Left kidney (tissue), 1 donor: ENCODE measurements at regions not wholly inside any gene's neighbourhood (a gene's known extent, or its start where the extent isn't known, plus 50 kb on each side); places are given as distances from the start of the nearest gene placed in this dataset.

Source experiments
- DNase-seq: peaks from one replicate; pipeline ENCODE4 v3.0.0-alpha.2; 2013

DNA sequence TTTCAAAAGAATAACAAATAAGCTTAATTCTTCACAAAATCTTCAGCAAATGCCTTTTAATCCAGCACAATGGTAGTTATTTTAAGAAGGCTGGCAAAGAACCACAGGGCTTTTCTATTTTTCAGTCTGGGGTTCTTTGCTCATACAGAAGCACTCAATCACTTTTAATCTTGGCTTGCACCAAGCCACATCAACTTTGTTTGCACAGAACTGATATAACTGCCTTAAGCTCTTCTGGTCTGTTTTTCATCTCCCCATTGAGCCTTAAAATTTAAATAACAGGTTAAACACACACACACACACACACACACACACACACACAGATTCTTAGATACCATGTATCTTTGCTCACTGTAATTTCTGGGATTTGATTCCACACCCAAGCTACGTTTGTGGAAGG lies 377.0 kb downstream of the GATA3 start:
- no peak for DNase-seq

DNA sequence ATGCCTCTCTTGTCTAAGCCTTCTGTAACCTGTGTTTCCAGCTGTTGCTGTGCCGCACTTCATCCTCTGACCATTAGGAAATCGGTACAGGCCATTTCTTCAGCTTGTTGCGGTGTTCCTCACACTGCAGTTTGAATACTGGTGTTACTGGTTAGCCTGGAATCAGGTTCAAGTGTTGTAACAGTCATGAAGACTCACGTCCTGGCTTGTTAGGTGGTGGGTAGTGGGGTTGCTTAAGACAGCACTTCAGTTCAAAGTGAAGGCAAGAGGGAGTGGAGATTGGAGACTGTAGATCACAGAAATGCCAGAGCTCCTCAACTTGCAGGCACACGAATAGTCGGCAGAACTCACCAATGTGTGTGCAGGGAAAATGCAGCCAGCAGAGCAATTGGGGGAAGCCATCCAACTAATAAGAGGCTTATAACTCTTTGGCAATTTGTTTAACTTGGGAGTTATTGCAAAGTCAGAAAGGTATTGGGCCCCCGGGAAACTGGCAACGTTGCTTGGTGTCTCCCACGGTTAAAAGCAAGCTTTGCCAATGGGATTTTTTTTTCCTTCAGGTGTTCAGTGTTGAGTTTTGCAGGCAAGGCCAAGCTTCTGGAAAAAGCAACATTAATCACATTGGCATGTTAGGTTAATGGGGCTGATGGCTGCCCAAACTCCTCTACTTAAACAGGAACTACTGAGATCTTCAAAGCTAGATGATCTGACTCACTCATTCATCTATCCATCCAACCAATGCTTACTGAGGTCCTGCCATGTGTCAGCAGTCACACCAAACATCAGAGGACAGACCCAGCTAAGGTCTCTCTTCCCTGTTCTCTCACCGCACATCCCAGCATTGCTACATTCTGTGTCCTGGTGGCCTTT lies 380.9 kb downstream of the GATA3 start:
- no peak for DNase-seq

DNA sequence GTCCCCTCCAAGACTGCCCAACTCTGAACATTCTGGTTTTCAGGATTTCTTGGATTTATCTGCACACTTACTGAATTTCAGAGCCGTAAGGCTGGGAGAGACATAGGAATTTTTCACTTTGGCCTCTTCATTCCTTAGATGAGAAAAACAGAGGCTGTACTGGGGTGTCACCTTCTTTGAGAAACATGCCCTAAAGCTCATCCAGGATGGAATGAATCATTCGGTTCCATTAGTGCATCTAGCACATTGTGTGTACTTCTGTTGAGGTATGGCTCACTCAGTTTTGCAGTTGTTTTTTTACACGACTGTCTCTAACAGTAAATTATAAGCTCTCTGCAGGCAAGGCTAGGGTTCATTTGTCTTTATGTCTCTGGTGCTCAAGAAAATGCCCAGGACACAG lies 383.4 kb downstream of the GATA3 start:
- no peak for DNase-seq

DNA sequence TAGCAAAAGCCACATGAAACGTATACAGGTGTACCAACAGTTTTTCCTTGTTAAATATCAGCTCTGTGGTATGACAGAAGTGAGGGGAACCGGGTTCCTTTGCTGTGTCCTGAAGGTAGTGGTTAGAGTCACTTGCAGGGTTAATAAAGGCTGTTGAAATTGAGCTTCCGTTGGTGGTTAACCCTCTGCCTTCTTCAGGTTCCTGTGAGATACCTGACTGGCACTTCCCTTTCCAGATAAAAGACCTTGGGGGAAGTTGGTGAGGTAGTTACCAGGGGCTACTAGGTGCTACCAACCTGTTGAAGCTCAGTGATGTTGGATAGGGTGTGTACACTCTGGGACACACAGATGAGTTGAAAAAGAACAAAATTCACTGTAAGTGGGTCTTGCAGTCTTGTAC lies 384.1 kb downstream of the GATA3 start:
- DNase-seq: no peak

DNA sequence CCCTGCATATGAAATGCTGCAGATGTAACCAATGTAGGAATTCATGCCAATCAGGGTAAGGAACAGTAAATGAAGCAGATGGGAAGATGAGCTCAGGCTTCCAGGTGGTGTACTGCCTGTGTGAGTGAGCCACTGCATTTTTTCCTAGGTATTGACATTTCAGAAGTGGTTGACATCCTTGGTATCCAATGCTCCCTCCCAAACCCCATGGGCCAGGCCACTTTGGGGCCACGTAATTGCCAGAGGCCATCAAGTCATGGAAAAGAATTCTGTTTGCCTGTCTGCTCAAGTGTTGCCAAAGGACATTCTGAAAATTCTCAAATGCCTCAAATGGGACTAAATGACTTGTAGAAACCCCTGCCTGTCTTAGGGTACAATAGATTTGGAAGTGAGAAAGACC lies 384.6 kb downstream of the GATA3 start:
- no peak for DNase-seq

DNA sequence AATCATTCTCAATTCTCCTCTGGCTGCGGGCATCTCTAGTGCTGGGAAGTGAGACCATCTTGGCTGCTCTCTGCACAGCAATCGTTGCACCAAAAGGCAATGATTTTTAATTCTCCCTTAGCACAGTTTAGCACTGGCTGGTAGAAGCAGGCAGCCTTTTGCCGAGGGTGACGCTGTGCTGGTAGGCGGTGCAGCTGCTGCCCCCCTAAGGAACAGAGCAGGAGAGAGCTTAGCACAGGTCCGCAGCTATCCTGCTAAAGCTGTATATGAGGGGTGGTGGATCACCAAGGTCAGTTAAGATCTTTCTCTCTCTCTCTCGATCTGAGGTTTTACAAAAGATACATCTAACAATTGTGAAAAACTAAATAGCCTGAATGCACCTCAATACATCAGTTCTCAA lies 390.1 kb downstream of the GATA3 start:
- DNase-seq: no peak

DNA sequence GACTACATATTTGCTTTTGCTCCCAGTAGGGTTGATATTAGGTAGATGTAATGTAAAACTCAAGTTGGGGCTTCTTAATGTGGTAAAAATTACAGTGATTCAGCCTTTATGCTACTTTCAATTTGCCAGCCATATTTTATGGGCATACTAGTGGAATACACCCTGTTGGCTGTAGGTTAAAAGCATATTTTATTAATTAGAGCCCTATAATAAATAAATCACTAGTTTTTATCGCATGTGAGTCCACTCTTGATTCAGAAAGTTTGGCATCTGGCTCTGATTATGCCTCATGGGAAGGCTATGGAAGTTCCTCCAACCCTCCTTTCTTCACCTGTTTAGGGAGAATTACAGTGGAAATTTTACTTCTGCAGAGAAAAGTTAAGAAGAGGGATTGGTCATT lies 390.9 kb downstream of the GATA3 start:
- DNase-seq: no peak

DNA sequence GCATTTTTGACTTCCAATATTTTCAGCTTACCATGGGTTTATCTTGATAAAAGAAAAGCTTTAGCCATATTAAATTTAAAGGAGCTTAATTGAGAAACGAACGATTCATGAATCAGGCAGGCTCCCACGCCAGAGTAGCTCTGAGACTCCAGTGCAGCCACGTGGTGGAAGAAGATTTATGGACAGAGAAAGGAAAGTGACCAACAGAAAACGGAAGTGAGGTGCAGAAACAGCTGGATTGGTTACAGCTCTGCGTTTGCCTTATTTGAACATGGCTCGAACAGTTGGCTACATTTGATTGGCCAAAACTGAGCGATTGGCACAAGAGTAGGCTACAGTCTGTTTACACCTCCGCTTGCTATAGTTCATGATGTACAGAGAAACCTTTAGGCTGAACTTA lies 395.4 kb downstream of the GATA3 start:
- no peak for DNase-seq

DNA sequence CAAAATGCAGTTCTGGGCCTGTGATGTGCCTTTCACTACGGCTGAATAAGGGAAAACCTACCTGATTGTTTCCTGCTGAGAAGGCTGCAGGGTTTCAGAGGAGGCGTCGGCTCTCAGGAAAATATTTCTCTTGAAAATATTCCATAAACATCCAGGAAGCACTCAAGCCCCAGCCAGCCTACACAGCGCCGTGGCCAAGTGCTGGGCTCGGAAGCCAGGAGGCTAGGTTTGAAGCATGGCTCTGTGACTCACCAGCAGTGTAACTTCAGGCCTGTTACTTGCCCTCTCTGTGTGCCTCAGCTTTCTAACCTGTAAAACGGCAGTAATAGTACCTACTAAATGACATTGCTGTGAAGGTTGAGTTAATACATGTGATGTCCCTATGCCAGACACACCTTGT lies 399.1 kb downstream of the GATA3 start:
- DNase-seq: no peak

DNA sequence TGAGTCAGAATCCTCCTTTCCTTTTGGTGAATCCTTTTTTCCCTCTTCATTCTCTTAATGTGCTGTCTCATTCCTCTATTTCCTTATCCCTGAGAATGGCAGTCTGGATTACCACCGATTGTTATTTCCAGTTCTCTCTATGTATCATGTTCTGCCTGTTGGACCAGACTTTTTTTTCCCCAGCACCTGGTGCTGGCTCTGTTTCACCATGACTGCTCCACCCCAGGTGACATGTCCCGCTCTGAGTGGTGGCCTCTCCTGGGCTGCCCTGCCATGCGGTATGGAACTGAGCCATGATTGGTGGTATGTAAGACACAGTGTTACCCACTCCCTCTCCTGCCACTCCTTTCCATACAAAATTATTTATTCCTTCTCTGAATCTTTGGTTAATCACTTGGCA lies 399.9 kb downstream of the GATA3 start:
- no peak for DNase-seq

DNA sequence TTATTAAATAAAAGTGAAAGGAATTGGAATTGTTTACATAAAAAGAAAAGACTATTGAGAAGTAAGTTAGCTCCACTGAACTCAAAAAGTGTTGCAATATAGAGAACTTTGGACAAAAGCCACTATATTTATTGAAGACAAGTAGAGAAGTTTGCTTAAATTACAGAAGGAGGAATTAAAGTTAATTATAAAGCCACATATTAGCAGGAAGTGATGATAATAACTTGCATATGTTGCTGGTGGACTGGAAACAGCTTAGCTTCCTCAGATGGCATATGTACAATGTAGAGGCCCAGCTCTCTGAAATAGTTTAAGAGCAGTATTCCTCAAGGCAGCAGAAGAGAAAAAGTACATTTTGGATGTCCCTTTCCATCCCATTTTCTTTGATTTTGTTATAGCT lies 400.7 kb downstream of the GATA3 start:
- DNase-seq: no peak

DNA sequence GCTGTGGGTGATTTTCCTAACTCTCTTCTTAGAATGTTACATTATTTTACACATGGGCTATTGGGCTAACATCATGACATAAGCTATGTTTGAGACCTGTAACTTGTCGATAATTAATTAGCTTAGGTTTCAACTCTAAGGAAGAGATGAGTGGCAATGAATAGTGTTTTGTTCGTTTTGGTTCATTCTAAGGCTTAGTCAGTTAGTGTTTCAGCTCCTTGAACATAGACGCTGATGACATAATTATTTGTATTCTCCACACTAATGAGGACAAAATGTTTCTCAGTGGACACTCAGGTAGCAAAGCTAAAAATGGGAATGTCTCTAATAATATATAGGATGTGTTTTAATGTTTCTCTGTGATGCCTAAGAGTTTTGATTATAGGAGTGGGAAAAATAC lies 401.9 kb downstream of the GATA3 start:
- no peak for DNase-seq

DNA sequence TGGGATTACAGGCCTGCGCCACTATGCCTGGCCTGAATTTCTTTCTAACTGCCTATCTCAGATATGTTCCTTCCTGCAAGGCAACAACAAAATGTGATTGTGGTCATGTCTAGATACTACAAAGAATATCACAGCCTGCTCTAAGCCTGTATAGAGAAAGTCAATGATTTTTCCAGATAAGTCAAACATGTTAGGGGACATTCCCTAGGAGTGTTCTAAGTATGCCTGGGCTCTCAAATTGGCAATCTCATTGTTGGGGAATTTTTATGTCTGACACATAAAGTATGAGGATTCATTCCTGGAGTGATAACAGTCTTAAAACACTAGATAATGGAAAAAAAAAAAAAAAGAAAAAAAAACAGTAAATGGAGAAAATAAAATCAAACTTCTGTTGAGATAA lies 406.1 kb downstream of the GATA3 start:
- no peak for DNase-seq

DNA sequence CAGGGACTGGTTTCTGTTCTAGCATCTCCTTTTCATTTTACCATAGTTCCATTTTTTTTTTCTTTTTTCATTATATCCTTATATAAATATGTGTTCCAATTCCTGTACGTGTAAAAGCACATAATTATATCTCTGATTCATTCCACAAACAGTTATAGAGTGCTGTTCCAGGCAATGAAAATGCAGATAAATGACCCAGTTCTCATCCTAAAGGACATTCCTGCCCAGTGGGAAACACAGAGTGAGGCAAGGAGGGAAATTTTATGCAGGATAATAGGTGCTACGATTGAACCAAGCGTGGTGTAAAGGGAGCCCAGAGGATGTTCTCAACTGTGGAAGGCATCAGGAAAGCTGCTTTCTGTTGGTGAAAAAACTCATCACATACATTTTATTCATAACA lies 408.1 kb downstream of the GATA3 start:
- DNase-seq: no peak

DNA sequence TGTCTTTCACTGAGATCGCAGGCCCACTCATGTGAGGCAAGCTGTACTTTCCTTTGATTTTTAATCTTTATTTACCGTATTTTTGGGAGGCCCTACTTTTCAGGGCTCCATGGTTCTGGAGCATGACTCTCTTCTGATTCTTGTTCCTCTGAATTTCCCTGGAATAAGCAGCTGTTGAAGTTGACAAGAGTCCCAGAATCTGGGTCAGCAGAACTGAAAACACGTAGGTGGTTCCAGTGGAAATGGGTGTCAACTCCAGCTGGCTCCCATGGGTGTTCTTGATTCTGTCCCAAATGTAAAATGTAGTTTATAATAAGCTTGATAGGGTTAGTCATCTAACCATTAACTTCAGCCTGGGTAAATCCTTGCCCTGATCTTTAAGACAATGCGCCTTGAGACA lies 409.4 kb downstream of the GATA3 start:
- DNase-seq: no peak

DNA sequence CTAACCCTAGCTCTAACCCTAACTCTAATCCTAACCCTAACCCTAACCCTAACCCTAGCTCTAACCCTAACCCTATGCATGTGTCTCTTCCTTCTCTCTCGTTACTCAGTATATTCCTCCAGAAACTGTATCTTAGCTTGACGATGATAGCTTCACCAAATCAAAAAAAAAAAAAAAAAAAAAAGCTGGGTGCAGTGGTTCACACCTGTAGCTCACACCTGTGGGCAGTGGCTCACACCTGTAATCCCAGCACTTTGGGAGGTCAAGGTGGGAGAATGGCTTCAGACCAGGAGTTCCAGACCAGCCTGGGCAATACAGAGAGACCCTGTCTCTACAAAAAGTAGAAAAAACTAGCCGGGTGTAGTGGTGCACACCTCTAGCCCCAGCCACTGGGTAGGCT lies 414.0 kb downstream of the GATA3 start:
- DNase-seq: no peak

DNA sequence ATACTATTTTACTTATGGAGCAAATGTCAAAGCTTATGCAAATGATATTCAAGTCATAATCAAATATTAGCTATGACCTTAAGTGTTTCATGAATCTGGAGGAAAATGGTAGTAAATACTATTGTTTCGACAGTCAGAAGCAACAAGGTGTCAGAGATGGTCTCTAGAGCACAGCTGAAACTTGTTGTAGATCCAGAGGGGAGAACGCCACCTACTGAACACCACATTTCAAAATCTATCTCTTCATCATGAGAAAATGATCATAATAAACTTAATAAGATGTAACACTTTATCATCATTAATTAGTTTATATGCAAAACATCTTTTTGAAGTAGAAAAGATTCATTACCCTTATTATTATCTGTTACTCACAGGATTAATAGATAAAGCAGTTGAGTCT lies 418.7 kb downstream of the GATA3 start:
- DNase-seq: no peak

DNA sequence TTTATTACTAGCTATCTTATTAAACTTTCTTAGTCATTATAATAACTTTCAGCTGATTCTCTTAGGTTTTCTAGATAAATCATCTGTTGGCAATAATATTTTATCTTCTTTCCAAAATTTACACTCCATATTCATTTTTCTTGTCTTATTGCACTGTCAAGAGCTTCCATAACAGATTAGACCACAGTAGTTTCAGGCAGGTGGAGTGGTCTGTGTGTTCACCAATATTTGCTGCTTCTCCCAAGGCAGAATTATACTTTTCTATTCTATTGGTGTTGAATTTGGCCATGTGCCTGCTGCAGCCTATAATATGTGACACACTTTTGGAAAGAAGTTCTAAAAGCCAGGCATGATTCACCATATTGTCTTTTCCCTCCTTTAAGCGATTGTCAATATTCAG lies 422.8 kb downstream of the GATA3 start:
- no peak for DNase-seq

DNA sequence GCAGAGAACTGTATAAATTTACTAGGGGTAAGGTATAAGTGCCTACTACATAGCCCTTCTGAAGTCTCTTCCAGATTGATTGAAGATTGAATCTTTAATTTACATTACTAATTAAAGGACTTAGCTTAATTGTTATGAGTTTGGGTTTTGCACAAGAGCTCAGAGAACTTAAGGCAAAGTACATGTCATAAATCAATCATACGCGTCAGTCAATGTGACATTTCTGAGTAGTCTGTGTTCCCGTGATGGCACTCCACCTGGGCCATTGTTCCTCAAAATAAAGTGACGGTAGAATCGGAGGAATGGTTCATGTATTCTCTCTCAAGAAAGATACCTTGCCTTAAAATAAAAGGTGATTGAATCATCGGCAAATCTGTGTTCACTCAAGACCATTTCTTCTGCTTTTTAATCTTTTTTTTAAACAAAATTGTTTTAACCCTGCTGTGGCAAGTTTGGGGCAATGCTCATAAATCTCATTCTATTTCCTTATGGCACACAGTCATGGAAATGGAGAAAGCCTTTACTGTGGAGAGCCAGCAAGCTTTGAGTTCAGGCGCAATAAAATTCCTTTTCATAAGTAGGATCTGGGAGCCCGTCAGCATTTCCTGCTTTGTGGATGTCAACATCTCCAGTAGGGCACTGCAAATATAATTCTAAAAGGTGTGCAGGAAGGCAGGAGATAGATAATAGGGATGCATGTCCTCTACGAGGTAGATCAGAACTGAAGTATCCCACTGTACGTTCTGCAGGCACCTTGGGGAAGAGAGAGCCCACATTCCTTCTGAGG lies 427.4 kb downstream of the GATA3 start:
- no peak for DNase-seq

DNA sequence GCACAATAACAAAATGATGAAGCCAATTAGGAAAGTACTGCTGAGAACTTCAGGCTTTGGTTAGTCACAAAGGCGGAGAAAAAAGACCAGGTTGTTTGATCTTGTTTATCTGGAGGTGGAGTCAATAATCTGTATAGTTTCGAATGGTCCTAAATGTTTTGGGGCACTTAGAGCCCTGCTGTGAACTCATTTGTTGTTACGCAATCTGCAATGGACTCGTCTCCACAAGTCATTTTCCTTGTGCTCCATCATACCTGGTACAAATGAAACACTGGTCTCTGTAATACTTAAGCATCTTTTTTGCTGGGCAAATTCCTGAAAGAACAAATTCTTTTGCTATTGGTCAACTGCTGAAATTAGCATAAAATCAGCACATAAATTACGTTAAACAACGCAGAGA lies 430.5 kb downstream of the GATA3 start:
- DNase-seq: no peak

DNA sequence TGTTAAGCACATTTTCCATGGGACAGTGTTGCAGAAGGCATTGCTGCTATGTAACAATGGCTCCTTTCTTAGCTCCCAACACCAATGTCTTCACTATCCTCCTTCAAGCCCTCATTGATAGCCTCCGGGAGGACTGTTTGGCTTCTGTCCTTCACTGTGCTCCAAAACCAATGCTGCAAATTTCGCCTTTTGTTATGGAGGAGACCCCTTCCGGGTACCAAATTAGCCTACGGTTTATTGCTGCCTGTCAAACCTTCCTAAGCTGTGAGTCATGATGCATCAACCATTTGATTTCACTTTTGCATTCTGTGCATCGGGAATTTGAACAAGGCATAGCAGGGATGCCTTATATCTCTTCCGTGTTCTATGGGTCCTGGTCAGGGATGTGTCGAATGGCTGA lies 432.9 kb downstream of the GATA3 start:
- DNase-seq: no peak

DNA sequence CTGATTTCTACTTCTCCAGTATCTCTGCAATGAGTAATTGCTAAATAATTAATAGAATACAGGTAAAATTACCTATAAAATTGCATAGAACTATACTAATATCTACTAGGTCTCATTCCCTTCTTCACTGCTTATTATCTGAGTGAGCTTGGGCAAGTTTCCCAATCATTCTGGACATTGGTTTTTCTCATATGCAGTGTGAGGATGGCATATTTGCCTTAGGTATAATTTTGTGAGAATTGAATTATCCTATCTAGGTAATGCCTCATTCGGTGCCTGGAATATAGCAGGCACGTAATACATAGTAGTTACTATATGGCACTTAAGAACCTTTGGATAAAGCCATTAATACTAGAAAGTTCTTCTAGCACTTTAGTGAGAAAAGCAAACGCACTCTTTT lies 434.7 kb downstream of the GATA3 start:
- DNase-seq: no peak

DNA sequence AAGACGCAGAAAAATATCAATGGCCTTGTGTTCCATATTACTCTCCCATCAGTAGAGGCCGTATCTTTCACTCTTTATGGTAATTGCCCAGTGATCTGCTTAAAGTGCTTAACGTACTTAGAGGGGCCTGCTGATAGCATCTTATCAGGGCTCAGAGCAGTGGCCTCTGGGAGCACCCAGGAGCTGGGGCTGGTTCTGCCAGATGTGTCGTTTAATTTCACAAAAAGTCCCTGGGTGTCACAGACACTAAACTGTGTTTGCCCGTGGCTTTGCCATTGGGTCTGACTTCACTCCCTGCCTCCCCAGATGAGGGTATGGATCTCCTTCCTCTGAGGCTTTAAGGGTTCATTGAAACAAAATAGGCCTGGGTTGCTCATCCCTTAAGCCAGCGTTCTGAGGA lies 435.3 kb downstream of the GATA3 start:
- DNase-seq: no peak

DNA sequence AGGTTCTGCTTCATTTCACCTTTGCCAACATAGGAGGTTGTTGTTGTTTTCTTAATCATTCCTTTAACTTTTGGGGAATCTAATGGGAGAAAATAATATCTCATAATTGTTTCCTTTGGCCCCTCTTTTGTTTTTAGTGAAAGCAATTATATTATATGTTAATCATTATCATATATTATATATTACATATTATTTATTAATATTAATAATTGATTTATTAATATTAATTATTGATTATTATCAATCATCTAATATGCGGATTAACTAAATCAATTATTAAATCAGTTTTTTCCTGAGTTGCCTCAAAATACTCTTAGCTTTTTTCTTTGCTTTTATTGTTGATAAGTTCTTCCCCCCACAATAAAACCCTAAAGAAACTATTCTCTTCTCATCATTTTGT lies 443.8 kb downstream of the GATA3 start:
- no peak for DNase-seq
